Stomach (tissue), 4 donors: ENCODE measurements at regions not wholly inside any gene's neighbourhood (a gene's known extent, or its start where the extent isn't known, plus 50 kb on each side); places are given as distances from the start of the nearest gene placed in this dataset.

Experiments used
- CTCF ChIP-seq, 7 experiments: fragments of 450-650 bp in 4 of 7; fragments of 200-600 bp in 3 of 7; sonication (generic) in 3 of 7; IDR thresholded peaks; one replicate each; pipeline ENCODE4 v1.5.1; 2016 to 2019; ENCODE audit warnings: antibody characterized with exemption in 7 of 7, control low read depth in 2 of 7, mild to moderate bottlenecking in 1 of 7
- POLR2A ChIP-seq, 4 donors: fragments of 450-650 bp; IDR thresholded peaks; one replicate each; pipeline ENCODE4 v1.6.1; 2016; ENCODE audit warnings: antibody characterized with exemption in 4 of 4, control low read depth in 2 of 4, mild to moderate bottlenecking in 1 of 4, moderate library complexity in 1 of 4

DNA sequence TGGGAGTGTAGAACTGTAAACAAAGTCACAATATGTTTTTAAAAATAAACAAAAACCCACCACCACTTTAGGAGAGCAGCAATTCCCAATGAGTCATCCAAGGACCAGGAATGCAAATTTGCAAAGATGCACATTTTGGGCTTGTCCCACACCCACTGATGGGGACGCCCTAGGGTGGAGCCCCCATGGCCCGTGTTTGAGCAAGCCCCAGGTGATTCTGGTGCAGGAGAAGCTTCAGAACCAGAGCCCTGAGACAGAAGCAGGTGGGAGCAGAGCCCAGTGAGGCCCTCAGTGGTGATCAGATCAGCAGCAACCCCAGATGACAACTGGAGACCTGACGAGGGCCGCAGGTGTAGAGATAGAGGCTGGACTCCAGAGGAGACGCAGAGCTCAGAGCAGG is 55.1 kb upstream of the PFKP start:
- no peak for TF ChIP-seq CTCF (IDR thresholded peaks at IDR 0.05)
- no peak for TF ChIP-seq POLR2A (IDR thresholded peaks at IDR 0.05)
